Breast epithelium (tissue), 3 donors: ENCODE measurements at regions not wholly inside any gene's neighbourhood (a gene's known extent, or its start where the extent isn't known, plus 50 kb on each side); places are given as distances from the start of the nearest gene placed in this dataset.

ENCODE experiments used
- CTCF ChIP-seq, 3 donors: fragments of 450-650 bp; IDR thresholded peaks; one replicate each; pipeline ENCODE4 v1.5.1; 2016 to 2017; ENCODE audit warnings: antibody characterized with exemption in 3 of 3, mild to moderate bottlenecking in 3 of 3, moderate library complexity in 3 of 3
- POLR2A ChIP-seq: fragments of 450-650 bp; IDR thresholded peaks from one replicate; pipeline ENCODE4 v1.6.1; 2016; ENCODE audit warnings: antibody characterized with exemption, mild to moderate bottlenecking, moderate library complexity
- POLR2AphosphoS5 ChIP-seq, 3 donors: sonication (generic); formaldehyde crosslinking; IDR thresholded peaks; one replicate each; pipeline ENCODE4 v1.6.1; 2017; ENCODE audit warnings: antibody characterized with exemption in 3 of 3

DNA sequence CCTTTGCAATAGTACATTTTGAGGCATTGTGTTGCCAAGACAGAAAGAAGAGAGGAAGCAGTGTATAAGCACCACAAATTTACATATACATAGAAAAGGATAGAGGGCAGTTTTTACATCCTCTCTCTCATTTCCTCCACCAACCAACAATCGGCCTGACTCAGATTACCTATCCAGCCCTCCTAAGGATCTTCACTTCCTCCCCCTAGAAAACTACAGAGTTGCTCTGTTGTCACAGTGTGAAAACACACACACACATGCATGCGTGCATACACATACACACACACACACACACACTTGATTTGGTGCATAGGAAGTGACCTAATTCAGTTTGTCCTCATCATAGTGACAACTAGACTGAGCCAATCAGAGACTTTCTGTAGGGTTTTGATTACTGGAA lies 98.8 kb upstream of the SPRY1 start:
- TF ChIP-seq POLR2A = no peak
- no peak for TF ChIP-seq POLR2AphosphoS5 (IDR thresholded peaks at IDR 0.05)
- no peak for TF ChIP-seq CTCF (IDR thresholded peaks at IDR 0.05)
